DMS 273 treated with DMSO at 0.1 percent for 48 hours (cell line): ENCODE measurements at regions not wholly inside any gene's neighbourhood (a gene's known extent, or its start where the extent isn't known, plus 50 kb on each side); places are given as distances from the start of the nearest gene placed in this dataset.
"Not testable (repeated sequence)": the region's sequence is repeated elsewhere in the genome, so short reads cannot be mapped to it uniquely, and the experiment has no call there.

Experiments used
- DNase-seq: peaks from one replicate; lab custom pipeline; 2025; lab: John Stamatoyannopoulos, UW

DNA sequence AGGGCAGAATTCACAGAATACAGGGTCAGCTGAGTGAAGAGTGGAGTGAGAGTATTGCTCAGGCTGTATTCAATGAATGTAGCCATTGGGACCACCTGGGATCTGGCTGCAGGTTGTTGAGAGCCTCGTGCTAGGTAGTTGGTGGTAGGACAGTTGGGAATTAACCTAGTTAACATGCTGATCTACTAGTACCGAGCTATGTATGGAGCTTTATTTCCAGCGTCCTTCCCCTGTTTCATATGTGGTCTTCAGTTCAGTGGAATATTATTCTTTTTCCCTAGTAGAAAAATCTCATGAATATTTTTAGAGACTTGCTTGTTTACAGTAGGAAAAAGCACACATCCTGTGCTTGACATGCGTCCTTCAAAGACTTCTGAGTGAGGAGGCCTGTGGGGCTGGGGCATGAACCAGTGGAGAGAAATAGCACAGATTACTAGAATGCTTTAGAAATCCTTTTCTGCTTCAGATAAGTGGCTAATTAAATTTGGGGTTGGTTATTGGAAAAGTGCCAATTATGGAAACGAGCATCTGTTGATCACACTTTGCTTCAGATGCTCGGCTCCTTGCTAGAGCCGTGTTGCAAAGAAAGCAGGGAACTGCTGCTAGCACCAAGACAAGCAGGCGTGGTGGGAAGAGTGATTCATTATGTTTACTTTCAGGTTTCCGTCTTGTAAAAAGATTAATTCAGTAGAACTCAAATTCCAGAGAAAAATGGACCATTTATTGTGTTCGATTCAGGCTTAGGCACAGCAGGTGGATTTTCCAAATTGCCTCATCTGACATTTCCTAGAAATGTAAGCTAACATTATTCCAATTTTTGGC, 53.6 kb downstream of the ARF6 start:
- DNase-seq, result peak; percentile 95

DNA sequence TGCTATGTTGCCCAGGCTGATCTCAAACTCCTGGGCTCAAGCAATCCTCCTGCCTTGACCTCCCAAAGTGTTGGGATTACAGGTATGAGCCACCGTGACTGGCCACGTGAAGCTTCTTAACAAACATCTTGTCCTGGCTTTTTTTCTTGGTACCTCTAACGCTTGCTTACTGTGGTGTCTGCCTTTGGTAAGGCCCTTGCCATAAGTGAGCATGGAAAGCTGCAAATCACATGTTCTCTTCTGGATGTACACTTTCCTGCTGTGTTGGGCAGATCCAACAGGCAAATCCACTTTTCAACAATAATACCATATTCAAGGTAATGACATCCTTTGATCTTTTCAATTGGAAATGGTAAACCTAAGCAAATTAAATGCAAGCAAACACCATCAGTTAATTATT, 54.6 kb downstream of the ARF6 start:
- no peak for DNase-seq

DNA sequence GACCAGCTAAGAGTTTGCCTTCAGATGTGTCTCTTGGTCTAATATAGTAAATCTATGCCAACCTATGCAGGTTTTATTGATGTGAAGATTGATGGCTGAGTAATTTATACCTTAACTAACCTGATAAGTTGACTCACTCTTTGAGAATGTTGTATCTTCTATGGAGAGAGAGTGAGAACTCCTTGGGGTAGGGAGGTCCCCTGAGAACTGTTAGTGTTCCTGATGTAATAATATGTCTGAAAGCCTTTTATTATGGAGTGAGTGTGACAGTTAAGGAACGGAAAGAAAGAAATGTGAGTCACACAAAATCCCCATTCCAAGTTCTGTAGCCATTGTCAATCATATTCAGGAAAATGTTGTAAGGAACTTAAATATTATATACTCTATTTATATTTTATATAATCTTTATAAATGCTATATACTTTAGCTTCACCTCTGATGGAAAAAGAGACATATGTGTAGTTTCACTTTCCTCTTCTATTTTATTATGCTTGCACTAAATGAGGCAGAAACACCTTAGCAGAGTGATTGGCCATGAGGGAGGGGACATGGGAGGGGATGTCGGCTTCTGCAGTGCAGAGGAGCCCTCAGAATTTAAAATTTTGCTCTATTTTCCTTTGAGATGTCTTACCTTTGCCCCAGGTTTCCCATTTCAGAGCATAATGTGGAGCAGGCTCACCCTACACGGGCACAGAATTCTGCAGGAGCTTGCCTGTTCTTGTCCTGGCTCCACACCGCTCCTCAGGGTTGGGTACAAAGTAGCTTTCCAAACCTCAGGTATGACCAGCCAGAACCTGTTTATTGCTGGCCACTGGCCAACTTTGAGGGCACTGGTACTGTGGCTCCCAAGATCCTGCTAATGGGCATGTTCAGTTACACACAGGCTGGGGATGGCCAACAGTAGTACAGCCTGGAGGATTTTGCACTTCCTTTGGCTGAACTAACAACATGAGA, 57.7 kb downstream of the ARF6 start:
- no peak for DNase-seq

DNA sequence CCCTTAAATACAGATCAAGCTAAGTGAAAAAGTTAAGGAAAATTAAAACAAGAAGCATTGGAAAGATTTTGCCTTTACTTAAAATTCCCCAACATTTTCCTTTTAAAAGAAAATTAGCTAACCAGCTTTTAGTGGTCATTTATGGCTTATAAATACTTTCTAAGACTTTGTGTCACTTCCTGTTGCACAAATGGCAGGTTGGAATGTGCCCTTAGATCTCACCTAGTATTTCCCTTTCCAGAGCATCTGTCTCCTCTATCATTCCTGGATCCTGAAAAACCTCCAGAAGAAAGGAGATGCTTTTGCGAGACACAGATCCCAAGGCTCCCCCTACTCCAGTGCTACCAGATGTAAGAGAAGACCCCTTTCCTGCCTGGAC, 58.3 kb downstream of the ARF6 start:
- no peak for DNase-seq

DNA sequence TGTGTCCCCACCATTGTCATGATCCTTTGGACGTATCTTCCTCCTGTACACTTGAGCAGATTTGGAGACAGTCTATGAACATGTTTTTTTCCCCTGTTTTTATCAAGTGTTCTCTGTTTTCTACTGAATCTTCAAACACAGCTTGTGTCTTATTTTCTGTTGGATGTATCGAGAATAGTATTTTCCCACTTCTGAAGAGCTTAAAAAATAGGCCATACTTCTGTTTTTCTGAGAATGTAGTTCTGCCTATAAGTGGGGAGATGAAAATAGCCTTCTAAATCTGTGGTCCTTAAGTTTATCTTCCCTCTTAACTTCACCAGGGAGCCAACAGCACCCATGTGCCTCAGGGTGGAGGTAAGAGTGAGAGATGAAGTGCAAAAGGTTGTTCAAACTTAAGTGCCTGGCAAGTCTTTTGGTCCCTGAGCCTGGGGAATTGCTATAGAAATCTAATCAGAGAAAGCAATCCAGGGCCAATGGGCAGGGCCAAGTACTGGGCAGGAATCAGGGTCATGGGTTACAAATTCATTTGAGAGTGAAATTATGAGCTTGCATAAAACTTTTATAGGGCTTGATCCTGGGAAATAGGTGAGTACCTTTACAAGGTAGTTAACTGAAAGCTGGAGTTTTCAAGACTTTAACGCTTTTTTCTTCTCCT, 58.9 kb downstream of the ARF6 start:
- DNase-seq, result no peak

DNA sequence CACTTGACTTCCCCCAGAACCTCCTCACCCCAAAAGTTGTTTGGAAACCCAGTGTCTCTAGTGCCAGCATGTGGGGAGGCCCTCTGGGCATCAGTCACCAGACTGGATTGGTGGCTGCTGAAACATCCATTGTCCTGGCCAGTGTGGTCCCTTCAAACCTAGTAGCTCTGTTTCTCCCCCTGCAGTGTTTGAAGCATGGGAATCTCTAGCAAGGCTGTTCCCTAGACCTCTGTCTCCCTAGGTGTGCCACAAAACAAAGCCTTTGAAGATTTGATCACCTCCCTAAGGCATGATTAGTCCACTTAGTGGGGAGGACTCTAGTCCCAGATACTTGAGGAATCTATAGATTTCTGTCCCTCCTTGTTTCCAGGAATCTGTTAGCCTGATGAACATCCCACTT, 60.3 kb downstream of the ARF6 start:
- DNase-seq, result no peak

DNA sequence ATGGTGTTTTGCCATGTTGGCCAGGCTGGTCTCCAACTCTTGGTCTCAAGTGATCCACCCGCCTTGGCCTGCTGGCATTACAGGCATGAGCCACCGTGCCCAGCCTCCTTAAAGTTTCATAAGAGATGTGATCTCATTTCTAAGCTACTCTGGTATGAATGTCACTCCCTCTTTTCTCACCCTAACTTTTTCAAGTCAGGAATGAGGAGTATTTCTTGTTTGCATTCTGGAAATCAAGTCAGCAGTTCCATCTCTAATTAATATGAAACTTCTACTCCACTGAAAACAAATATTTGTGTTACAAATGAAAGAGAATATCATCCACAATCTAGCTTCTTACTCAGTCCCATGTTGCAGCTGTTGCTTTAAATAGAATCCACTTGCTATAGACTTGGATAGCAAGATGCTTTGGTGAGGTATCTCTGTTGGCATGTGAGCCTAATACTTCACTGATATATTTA, 61.3 kb downstream of the ARF6 start:
- no peak for DNase-seq

DNA sequence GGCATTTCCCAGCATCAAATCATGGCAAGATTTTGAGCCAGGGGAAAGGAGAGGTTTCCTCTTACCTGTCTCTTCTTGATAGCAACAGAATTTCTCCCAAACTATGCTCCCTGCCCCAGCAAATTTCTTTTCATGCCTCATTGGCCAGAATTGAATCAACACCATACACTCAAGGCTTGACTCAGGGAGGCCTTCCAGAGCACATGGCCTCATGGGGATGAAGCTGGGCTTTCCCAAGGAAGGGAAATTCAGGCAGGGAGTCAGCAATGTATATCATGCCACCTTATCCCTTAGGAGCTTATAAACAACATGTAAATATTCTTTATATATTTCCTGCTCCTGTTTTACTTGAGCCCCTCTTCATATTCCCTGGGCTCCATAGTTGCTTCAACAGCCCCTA, 62.1 kb downstream of the ARF6 start:
- DNase-seq, result no peak

DNA sequence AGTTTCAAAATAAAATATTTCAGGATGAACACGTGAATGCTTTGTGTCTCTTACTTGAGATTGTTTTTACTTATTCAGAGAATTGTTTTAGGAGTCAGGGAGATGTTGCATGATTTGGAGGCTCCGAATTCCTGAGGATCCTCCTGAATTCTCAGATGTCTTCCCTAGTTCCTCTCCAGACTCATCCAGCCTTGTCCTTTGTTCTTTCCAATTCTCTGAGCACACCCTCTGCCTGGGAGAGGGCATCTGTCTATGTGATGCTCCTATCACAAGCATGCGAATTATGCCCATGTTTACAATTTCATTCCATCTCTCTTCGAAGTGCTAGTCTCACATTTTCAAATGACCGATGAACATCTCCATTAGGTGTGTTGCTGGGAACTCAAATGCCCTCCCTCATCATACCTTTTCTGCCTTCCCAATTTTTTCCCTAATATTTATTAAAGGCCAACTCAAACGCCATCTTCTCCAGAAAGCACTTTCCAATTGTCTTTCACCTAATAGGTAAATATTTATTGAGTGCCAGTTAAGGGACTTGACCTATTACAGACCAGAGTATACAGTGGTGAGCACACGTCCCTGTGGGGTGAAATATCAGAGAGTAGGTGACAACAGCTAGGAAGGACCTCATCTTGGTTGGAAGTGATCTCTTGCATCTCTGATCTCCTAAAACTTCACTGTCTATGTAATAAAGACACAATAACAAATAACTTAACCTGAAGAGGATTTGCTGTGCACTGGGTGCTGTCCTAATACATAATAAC, 64.4 kb downstream of the ARF6 start:
- DNase-seq, result no peak

DNA sequence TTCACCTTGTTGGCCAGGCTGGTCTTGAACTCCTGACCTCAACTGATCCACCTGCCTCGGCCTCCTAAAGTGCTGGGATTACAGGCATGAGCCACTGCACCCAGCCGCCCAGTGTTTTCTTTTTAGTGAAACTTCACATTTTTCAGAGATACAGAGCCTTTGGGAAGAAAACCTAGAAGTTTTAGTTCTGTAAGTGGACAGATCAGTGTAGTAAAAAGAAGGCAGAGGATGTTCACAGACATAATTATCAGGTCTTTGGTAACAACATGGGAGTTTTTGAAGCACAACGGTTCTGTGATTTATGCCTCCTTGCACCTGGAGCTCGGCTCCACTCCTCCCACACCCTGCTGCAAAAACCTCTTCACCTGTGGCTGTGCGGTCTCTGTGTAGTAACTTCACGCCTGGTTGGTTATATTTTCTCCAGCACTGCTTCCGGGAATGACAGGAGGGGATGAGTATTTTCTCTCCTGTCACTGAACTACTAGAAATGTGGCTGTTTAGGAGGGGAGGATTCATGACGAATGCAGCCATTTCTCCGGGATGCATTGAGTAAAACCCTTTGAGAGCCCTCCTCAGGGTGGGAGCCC, 67.0 kb downstream of the ARF6 start:
- no peak for DNase-seq

DNA sequence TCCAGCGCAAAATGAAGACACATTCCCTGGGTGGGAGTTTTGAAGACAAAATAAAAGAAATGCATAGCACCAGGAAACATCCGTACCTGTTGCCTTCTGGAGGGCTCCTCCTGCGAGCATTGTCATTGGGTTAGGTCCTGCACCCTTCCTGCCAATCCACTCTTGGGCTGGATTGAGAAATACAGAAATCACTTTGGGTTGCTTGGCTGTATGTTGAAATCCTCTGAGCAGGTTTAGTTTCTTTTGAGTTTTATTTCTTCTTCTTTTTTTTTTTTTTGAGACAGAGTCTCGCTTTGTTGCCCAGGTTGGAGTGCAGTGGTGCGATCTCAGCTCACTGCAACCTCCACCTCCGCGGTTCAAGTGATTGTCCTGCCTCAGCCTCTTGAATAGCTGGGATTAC, 67.6 kb downstream of the ARF6 start:
- no peak for DNase-seq

DNA sequence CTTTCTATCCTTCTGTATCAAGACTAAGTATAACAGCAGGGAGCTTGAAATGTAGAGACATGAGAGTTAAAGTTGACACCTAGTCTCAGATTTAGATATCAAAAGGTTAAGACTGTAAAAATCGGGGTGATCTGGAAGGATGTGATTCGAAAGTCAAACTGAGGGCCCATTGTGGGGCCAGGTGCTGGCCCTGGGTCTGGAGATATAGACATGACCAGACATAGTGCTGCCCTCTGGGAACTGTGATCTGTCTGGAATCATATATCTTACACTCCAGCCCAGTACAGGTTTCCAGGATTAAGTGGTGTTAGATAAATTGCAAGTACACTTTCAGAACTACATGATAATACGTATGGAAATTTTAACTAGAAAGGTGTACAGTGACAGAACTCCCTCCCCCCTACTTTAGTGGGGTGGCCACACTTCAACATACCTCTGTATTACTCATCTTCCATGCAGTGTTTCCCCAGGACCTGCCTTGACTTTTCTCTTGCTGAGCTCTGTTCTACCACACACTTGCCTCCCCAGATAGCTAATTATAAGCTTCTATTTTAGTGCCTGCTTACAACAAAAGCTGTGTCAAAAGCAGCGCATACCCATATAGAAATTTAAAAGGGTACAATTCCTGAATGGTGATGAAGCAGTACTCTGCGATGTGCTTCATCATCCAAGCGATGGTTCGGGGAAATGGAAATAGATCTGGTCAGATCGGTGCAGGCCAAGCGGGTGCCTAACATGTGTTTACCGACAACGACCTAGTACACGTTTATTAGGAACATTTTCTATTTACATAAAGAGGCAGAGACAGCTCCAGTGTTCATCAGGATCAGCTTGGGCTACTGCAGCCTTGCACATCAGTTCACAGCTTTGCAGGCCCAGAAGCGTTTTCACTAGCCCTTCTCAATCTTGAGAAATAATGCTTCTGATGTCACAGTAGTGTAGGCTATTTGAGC, 68.7 kb downstream of the ARF6 start:
- no peak for DNase-seq

DNA sequence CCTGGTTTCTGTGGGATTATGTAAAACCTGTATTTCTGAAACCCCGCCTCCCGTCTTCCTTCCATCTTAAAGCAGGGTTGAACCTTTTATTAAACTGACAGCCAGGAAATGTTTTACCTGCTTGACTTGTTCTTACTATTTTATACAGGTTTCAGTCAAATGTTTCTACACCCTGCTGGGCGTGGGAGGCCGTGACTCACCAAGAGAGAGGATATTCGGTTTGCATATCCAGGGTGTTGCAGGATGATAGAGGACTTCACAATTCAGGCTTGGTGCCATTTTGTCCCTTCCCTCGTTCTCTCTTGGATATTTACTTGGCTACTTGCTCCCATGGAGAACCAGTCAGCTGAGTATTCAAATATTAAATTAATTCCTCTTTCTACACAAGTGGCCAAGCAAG, 69.7 kb downstream of the ARF6 start:
- no peak for DNase-seq

DNA sequence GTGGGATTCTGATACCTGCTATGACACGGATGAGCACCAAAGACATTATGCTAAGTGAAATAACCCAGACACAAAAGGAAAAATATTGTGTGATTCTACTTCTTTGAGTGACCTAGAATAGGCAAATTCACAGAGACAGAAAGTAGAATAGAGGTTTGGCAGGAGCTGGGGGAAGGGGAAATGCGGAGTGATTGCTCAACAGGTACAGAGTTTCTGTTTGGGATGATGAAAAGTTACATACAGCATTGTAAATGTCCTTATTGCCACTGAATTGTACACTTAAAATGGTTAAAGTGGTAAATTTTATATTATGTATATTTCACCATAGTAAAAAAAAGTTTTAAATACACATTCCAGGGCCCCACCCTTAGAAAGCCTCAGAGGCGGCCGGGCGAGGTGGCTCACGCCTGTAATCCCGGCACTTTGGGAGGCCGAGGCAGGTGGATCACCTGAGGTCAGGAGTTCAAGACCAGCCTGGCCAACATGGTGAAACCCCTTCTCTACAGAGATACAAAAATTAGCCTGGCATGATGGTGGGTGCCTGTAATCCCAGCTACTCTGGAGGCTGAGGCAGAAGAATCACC, 72.3 kb downstream of the ARF6 start:
- DNase-seq, result not testable (repeated sequence)

DNA sequence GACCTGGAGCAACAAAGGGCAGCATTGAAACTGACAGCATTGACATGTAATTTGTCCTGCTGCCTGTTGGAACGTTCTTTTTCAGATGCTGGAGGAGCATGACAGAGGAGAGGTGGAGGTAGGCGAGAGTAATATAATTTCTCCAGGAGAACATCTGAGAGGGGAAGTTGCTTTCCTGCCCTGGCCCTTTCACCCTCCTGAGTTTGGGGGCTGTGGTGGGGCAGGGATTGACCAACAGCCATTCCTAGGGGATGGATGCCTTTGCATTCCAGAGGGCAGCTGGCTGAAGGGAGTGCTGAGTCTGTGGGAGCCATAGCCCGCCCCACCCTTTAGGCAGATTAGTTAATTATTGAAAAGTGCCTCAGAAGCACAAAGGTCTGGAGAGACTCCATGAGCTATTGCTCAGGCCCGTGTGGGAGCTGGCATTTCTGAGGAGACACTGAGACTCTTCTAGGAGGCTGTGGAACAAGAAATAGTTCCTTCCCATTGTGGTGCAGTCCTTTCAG, 73.5 kb downstream of the ARF6 start:
- DNase-seq, result no peak

DNA sequence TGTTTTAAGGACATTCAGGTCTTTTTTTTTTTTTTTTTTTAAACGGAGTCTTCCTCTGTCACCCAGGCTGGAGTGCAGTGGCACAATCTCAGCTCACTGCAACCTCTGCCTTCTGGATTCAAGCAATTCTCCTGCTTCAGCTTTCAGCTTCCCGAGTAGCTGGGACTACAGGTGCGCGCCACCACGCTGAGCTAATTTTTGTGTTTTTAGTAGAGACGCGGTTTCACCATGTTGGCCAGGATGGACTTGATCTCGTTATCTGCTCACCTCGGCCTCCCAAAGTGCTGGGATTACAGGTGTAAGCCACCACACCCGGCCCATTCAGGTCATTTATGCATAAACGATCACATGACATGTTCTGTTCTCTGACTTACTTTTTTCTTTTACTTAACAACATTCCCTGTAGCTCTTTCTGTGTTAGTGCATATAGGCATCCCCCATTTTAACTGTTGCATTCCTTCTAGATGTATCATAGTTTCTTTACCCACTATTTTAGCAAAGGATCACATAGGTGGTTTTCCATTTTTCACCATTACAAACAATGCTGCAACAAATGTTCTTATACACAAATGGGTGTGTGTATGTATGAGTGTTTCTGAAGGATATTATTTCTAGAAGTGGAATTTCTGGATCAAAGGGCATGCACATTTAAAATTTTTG, 74.2 kb downstream of the ARF6 start:
- DNase-seq, result no peak

DNA sequence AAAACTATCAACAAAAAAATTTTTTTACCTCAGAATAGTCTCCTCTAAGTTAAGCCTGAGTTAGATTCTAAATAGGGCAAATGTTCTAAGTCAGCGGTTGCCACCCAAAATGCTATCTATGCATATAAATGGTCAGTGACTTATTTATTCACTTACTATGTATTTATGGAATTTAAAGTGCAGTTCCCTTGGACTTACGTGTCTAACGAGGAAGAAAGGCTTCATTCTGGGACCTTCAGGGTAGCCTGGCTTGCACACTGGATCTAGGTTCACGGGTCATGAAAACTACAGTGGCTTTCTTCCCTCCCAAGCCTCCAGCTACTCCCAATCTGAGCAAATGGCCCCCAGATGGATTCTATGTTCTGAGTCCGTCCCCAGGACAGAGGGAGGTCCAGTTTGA, 77.1 kb downstream of the ARF6 start:
- DNase-seq, result no peak

DNA sequence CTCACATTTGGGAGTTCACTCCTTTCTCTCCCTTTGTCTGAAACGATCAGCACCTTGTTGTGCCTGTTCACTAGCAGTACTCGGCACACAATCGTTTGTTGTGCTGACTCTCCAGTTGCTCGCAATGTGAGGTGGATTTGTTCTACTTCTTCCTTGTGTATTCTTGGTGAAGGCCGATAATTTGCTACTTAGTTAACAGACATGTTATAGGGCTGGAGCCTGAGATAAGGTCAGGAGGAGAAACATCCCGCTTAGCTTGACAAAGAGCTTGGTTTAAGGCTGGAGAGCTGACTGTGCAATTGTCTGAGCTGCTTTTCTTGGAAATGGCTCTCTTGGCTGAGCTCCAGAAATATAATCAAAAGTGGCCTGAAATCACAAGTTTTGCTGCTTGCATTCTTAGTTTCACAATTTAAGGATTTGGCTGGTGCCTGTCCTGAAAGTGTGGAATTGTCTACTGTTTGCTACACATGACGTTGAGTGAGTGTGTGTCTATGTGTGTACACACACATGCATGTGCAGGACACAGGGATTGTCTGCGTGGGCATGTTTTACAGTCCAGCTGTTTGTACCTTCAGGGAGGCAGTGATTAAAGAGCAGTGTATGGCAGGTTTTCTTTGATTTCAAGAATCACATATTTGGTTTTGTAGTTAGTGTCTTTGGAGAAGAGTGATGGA, 77.7 kb downstream of the ARF6 start:
- DNase-seq, result no peak
